H1 (cell line): ENCODE measurements at regions not wholly inside any gene's neighbourhood (a gene's known extent, or its start where the extent isn't known, plus 50 kb on each side); places are given as distances from the start of the nearest gene placed in this dataset.

Experiments
- ASH2L ChIP-seq: fragments of 200-600, 300-600 bp; sonication (generic); IDR thresholded peaks from one replicate; pipeline ENCODE4 v1.7.1; 2017; ENCODE audit warnings: low read length
- CBX5 ChIP-seq: fragments of 300-800, 300-1000 bp; sonication (generic); IDR thresholded peaks from 2 replicates; pipeline ENCODE4 v1.7.1; 2016; ENCODE audit warnings: antibody characterized with exemption, low read length, low read depth
- CREB1 ChIP-seq: IDR thresholded peaks from 2 replicates; pipeline ENCODE4 v1.6.1; 2012; ENCODE audit warnings: inconsistent platforms
- CTCF ChIP-seq, 3 experiments: IDR thresholded peaks; 1 replicate in 2 of 3; 2 replicates in 1 of 3; pipeline versions ENCODE4 v1.5.1 to v1.6.1; 2011; ENCODE audit warnings: low read length in 3 of 3, mild to moderate bottlenecking in 3 of 3, inconsistent platforms in 2 of 3, low read depth in 1 of 3, moderate library complexity in 1 of 3; ENCODE audit not compliant: insufficient read depth in 1 of 3; ENCODE audit errors: control extremely low read depth in 1 of 3
- EZH2 ChIP-seq: fragments of 200-600 bp; sonication (generic); IDR thresholded peaks from 2 replicates; pipeline ENCODE4 v1.7.1; 2012; ENCODE audit warnings: low read depth, mild to moderate bottlenecking, moderate library complexity, low read length, inconsistent platforms; ENCODE audit not compliant: severe bottlenecking
- GABPA ChIP-seq: IDR thresholded peaks from 2 replicates; pipeline ENCODE4 v1.6.1; 2011; ENCODE audit warnings: mild to moderate bottlenecking, low read length, moderate library complexity, borderline replicate concordance; ENCODE audit not compliant: insufficient read depth
- POLR2A ChIP-seq, 2 experiments: IDR thresholded peaks; 1 replicate in 1 of 2; 2 replicates in 1 of 2; pipeline ENCODE4 v1.6.1; 2011; ENCODE audit warnings: low read depth in 2 of 2, low read length in 2 of 2, mild to moderate bottlenecking in 2 of 2; ENCODE audit errors: control extremely low read depth in 1 of 2
- RAD21 ChIP-seq, 2 experiments: IDR thresholded peaks in 1 of 2; conservative IDR thresholded peaks in 1 of 2; 2 replicates each; pipeline ENCODE4 v1.6.1; 2011; ENCODE audit warnings: low read depth in 2 of 2, low read length in 2 of 2, improper control_type of control experiment in 1 of 2, inconsistent platforms in 1 of 2, mild to moderate bottlenecking in 1 of 2, moderate library complexity in 1 of 2
- TAF1 ChIP-seq: IDR thresholded peaks from 2 replicates; pipeline ENCODE4 v1.6.1; 2011; ENCODE audit warnings: mild to moderate bottlenecking, low read depth, low read length

- TF ChIP-seq CTCF (IDR thresholded peaks at IDR 0.05; ENCODE audit: control extremely low read depth in 1 of 3, insufficient read depth in 1 of 3, low read depth in 1 of 3, low read length in 3 of 3), result no peak
- no peak for TF ChIP-seq POLR2A (IDR thresholded peaks at IDR 0.05; ENCODE audit: control extremely low read depth in 1 of 2, low read depth in 2 of 2, low read length in 2 of 2)
- TF ChIP-seq ASH2L, result no peak
- TF ChIP-seq RAD21 (IDR thresholded peaks at IDR 0.05 in 1 of 2, conservative IDR thresholded peaks at IDR 0.05 in 1 of 2; ENCODE audit: low read depth in 2 of 2, low read length in 2 of 2), result no peak
- TF ChIP-seq EZH2, result no peak
- TF ChIP-seq TAF1, result no peak
- TF ChIP-seq GABPA, result no peak
- TF ChIP-seq CBX5, result no peak
- TF ChIP-seq CREB1, result no peak
Measured at GRCh38 chr4:10311939-10312338, 145.3 kb downstream of the ZNF518B start.
